IMR-90 (cell line): ENCODE measurements at regions not wholly inside any gene's neighbourhood (a gene's known extent, or its start where the extent isn't known, plus 50 kb on each side); places are given as distances from the start of the nearest gene placed in this dataset.

Experiments used
- CHD1 ChIP-seq: IDR thresholded peaks from 2 replicates; pipeline ENCODE4 v1.6.1; 2012; ENCODE audit warnings: low read depth, low read length, improper control_type of control experiment
- MAFK ChIP-seq: IDR thresholded peaks from 2 replicates; pipeline ENCODE4 v1.6.1; 2012; ENCODE audit warnings: low read depth, low read length, improper control_type of control experiment
- MAZ ChIP-seq: IDR thresholded peaks from 2 replicates; pipeline ENCODE4 v1.6.1; 2012; ENCODE audit warnings: low read depth, mild to moderate bottlenecking, low read length, improper control_type of control experiment, moderate library complexity, borderline replicate concordance
- POLR2A ChIP-seq: IDR thresholded peaks from 2 replicates; pipeline ENCODE4 v1.6.1; 2012; ENCODE audit warnings: mild to moderate bottlenecking, low read depth, low read length
- RAD21 ChIP-seq: IDR thresholded peaks from 2 replicates; pipeline ENCODE4 v1.6.1; 2012; ENCODE audit warnings: low read length, improper control_type of control experiment
- RCOR1 ChIP-seq: IDR thresholded peaks from 2 replicates; pipeline ENCODE4 v1.6.1; 2012; ENCODE audit warnings: mild to moderate bottlenecking, low read length, improper control_type of control experiment; ENCODE audit not compliant: insufficient replicate concordance
- SMC3 ChIP-seq: fragments of 150-350 bp; IDR thresholded peaks from 2 replicates; pipeline ENCODE4 v1.6.1; 2016; ENCODE audit warnings: low read depth, mild to moderate bottlenecking, antibody characterized with exemption, low read length, moderate library complexity
- TF ChIP-seq, protein P1 (sequence below): conservative IDR thresholded peaks from 2 replicates; pipeline ENCODE4 v1.5.1; 2012; ENCODE audit warnings: mild to moderate bottlenecking, low read depth, low read length, improper control_type of control experiment

DNA sequence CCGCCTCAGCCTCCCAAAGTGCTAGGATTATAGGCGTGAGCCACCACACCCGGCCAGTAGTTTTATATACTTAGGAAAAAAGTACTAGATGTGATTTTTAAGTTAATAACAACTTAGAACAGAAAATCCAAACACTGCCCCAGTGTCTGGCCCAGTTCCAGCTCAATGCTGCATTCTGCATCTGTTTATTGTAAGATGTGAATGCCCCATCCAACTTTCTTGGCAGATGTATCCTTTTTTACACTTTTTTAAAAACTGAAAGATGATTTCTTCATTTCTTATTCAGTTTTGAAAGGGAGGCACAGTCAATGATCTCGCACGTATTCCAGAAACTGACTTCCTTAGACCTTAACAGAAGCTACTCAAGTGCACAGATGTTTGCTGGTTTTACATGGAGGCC lies 85.6 kb upstream of the SRSF6 start:
- TF ChIP-seq MAZ (no peak), POLR2A (no peak), SMC3 (no peak), RAD21 (no peak), RCOR1 (no peak), CHD1 (no peak), MAFK (no peak)
- TF ChIP-seq, protein P1, sequence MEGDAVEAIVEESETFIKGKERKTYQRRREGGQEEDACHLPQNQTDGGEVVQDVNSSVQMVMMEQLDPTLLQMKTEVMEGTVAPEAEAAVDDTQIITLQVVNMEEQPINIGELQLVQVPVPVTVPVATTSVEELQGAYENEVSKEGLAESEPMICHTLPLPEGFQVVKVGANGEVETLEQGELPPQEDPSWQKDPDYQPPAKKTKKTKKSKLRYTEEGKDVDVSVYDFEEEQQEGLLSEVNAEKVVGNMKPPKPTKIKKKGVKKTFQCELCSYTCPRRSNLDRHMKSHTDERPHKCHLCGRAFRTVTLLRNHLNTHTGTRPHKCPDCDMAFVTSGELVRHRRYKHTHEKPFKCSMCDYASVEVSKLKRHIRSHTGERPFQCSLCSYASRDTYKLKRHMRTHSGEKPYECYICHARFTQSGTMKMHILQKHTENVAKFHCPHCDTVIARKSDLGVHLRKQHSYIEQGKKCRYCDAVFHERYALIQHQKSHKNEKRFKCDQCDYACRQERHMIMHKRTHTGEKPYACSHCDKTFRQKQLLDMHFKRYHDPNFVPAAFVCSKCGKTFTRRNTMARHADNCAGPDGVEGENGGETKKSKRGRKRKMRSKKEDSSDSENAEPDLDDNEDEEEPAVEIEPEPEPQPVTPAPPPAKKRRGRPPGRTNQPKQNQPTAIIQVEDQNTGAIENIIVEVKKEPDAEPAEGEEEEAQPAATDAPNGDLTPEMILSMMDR, result no peak
